BE2C (cell line): ENCODE measurements at regions not wholly inside any gene's neighbourhood (a gene's known extent, or its start where the extent isn't known, plus 50 kb on each side); places are given as distances from the start of the nearest gene placed in this dataset.

ENCODE experiments used
- DNase-seq: peaks from one replicate; pipeline ENCODE4 v3.0.0-alpha.2; 2020
- H3K27me3 ChIP-seq: fragments of 250-450 bp; sonication (Bioruptor Pico); 2 replicates; pipeline ENCODE4 v1.5.1; 2020; ENCODE audit warnings: mild to moderate bottlenecking
- H3K36me3 ChIP-seq: fragments of 250-450 bp; sonication (Bioruptor Pico); 2 replicates; pipeline ENCODE4 v1.5.1; 2020; ENCODE audit warnings: mild to moderate bottlenecking
- H3K4me1 ChIP-seq: fragments of 250-450 bp; sonication (Bioruptor Pico); 2 replicates; pipeline ENCODE4 v1.5.1; 2020
- H3K4me3 ChIP-seq: 2 replicates; pipeline ENCODE4 v1.5.1; 2011; ENCODE audit warnings: low read depth, low read length
- H3K9me3 ChIP-seq: fragments of 250-450 bp; sonication (Bioruptor Pico); 2 replicates; pipeline ENCODE4 v1.5.1; 2020
- TF ChIP-seq, protein P1 (sequence below): IDR thresholded peaks from 2 replicates; pipeline ENCODE4 v1.5.1; 2012; ENCODE audit warnings: mild to moderate bottlenecking, low read depth, low read length

DNA sequence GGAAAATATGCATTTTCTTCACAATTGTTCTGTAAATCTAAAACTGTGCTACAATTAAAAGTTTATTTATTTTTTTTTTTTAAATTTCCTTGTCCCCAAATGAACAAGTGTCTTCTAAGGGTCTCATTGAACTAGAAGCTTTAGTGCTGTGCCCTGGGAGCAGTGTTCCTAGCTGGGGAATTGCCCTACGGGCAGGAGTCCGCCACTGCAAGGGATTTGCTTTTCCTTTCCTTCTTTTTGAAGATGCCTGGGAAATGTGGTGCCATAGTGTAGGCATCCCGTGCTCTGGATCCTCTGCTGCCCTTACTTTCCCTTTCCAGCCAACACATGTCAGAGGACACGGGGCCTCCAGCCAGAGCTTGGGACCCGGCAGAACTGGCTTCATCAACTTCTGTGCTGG lies 177.1 kb upstream of the CTBP2 start:
- Histone ChIP-seq H3K9me3 (no peaks in the 10 kb centered on the region), H3K4me1 (no peaks in the 10 kb centered on the region), H3K27me3 (no peaks in the 10 kb centered on the region), H3K4me3 (no peak overlapping the region), H3K36me3 (no peaks in the 10 kb centered on the region)
- DNase-seq: no peak
- TF ChIP-seq, protein P1, sequence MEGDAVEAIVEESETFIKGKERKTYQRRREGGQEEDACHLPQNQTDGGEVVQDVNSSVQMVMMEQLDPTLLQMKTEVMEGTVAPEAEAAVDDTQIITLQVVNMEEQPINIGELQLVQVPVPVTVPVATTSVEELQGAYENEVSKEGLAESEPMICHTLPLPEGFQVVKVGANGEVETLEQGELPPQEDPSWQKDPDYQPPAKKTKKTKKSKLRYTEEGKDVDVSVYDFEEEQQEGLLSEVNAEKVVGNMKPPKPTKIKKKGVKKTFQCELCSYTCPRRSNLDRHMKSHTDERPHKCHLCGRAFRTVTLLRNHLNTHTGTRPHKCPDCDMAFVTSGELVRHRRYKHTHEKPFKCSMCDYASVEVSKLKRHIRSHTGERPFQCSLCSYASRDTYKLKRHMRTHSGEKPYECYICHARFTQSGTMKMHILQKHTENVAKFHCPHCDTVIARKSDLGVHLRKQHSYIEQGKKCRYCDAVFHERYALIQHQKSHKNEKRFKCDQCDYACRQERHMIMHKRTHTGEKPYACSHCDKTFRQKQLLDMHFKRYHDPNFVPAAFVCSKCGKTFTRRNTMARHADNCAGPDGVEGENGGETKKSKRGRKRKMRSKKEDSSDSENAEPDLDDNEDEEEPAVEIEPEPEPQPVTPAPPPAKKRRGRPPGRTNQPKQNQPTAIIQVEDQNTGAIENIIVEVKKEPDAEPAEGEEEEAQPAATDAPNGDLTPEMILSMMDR: no peak

DNA sequence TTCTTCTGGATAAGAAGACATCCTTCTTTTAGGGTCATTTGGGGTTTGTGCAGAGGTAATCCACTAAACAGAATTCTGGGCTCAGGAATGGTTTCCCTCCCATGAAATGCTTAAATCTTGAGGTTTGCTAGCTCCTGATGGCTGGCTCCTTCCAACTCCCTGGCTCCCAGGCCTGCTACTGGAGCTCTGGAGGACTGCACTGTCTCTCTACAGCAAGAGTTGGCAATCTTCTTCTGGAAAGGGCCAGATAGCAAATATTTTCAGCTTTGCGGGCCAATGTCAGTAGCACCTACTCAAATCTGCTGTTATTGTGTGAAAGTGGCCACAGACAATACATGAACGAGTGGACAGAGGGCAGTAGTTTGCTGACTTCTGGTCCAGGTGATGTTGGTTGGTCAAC lies 174.2 kb upstream of the CTBP2 start:
- DNase-seq: no peak
- Histone ChIP-seq H3K4me1 (no peaks in the 10 kb centered on the region), H3K36me3 (no peaks in the 10 kb centered on the region), H3K27me3 (no peaks in the 10 kb centered on the region), H3K9me3 (no peaks in the 10 kb centered on the region), H3K4me3 (no peak overlapping the region)
- TF ChIP-seq, protein P1: no peak

DNA sequence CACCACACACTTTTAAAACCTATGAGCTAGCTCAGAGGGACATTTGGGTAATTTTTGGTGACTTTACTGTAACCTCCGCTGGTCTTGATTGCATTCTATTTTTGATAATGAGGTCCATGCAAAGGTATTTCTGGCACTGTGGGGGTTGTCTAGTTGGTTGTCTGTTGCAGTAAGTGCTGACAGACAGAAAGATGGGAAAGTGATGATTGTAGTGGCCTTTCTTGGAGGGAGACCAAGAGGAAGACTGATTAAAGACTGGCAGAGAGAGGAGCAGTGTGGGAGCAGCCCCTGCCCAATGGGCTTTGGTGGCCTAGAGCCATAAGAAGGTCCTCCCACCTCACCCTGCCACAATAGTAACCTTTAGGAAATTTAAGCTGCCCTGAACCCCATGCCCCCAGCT lies 173.4 kb upstream of the CTBP2 start:
- Histone ChIP-seq H3K4me3 (no peak overlapping the region), H3K9me3 (no peaks in the 10 kb centered on the region), H3K4me1 (no peaks in the 10 kb centered on the region), H3K27me3 (no peaks in the 10 kb centered on the region), H3K36me3 (no peaks in the 10 kb centered on the region)
- TF ChIP-seq, protein P1: no peak
- no peak for DNase-seq

DNA sequence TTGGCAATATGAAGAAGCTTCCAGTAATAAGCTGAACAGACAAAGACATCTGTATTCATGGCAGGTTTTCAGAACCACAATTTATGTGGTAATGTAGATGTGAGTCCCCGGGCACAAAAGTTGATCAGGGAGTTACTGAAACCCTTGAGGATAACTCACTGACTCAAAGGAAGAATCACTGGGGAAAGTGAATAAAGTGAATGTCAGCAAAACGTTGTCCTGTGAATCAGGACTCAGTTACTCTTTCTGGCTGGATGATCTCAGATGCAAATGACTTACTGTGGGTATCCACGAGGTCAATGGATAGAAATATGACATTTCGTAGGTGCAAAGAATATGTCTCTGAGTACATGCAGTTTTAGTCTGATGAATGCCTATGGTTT lies 172.8 kb upstream of the CTBP2 start:
- no peaks in the 10 kb centered on the region for H3K36me3 ChIP-seq
- H3K27me3 ChIP-seq: no peaks in the 10 kb centered on the region
- no peaks in the 10 kb centered on the region for H3K9me3 ChIP-seq
- H3K4me1 ChIP-seq: no peaks in the 10 kb centered on the region
- no peak for DNase-seq
- H3K4me3 ChIP-seq: no peak overlapping the region
- TF ChIP-seq, protein P1: no peak

DNA sequence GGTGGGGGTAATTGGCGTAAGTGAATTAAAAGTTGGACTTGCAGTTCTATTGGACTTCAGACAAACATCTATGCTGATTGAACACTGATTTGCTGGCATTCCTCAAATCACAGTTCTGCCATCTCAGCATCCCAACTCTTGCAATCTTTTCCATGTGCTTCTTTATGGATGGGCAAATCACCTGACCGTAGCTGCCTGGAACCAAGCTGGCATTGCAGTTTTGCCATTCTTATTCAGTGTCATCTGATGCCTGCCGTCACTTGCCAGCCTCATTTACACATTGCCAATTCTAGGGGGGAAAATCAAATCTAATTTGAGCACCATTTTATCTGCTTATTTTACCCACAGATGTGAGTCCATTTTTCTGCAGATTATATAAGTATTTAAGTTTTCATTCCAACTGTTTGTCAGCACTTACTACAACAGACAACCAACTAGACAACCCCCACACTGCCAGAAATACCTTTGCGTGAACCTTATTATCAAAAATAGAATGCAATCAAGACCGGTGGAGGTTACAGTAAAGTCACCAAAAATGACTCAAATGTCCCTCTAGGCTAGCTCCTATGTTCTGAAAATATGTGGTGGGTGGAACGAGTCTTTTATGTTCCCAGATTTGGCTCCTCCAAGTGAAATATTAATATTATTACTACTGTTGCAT lies 172.3 kb upstream of the CTBP2 start:
- Histone ChIP-seq H3K4me3 (no peak overlapping the region), H3K27me3 (no peaks in the 10 kb centered on the region), H3K9me3 (no peaks in the 10 kb centered on the region), H3K36me3 (no peaks in the 10 kb centered on the region), H3K4me1 (no peaks in the 10 kb centered on the region)
- no peak for DNase-seq
- TF ChIP-seq, protein P1: no peak

DNA sequence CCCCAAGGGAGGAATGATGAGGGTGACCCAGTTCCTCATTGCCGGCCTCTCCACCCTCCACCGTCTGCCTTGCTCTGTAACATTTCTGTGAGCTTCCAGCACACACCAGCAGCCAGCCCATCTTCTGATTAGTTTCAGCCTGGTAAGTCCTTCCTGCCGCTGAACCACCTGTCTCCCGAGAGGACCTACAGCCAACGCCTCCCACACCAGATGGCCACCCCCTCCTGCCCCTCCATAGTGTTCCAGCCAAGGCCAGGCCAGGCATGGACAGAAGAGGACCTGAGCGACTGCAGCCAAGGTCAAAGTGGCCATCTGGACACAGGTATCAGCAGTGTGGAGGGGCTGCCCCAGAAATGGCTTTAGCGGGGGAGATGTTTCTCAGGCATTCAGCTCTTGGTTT lies 170.7 kb upstream of the CTBP2 start:
- DNase-seq: no peak

More for the DNA sequence above, 170.7 kb upstream of the CTBP2 start:
- TF ChIP-seq, protein P1: no peak
- no peaks in the 10 kb centered on the region for H3K4me1 ChIP-seq
- no peaks in the 10 kb centered on the region for H3K27me3 ChIP-seq
- H3K36me3 ChIP-seq: no peaks in the 10 kb centered on the region
- H3K9me3 ChIP-seq: no peaks in the 10 kb centered on the region
- no peak overlapping the region for H3K4me3 ChIP-seq
